Psoas muscle (tissue), 7 donors: ENCODE measurements at regions not wholly inside any gene's neighbourhood (a gene's known extent, or its start where the extent isn't known, plus 50 kb on each side); places are given as distances from the start of the nearest gene placed in this dataset.

ENCODE experiments used
- ATAC-seq, 4 donors: fragments of 200-7000 bp; cut with Tn5 transposase; one replicate each; pipeline ENCODE4 v1.9.1; 2020; ENCODE audit warnings: moderate library complexity in 3 of 4, mild to moderate bottlenecking in 2 of 4
- DNase-seq, 2 donors: peaks; one replicate each; pipeline ENCODE4 v3.0.0-alpha.2; 2020
- H3K27ac ChIP-seq: fragments of 200-600 bp; one replicate; pipeline ENCODE4 v1.8.0; 2022
- H3K27me3 ChIP-seq, 3 donors: fragments of 200-600 bp in 1 of 3; one replicate each; pipeline versions ENCODE4 v1.6.1 to v1.8.0; 2013 to 2022; ENCODE audit warnings: low read length in 2 of 3, mild to moderate bottlenecking in 2 of 3, moderate library complexity in 1 of 3; ENCODE audit not compliant: insufficient read depth in 3 of 3
- H3K36me3 ChIP-seq, 2 donors: fragments of 200-600 bp in 1 of 2; one replicate each; pipeline versions ENCODE4 v1.6.1 to v1.8.0; 2013 to 2022; ENCODE audit warnings: low read depth in 1 of 2, mild to moderate bottlenecking in 1 of 2, moderate library complexity in 1 of 2; ENCODE audit not compliant: insufficient read depth in 1 of 2
- H3K4me1 ChIP-seq: fragments of 200-600 bp; one replicate; pipeline ENCODE4 v1.8.0; 2022
- H3K4me3 ChIP-seq: fragments of 200-600 bp; one replicate; pipeline ENCODE4 v1.8.0; 2022; ENCODE audit warnings: mild to moderate bottlenecking
- H3K9me3 ChIP-seq: fragments of 200-600 bp; one replicate; pipeline ENCODE4 v1.8.0; 2022
- CTCF ChIP-seq: fragments of 200-600 bp; IDR thresholded peaks from one replicate; pipeline ENCODE4 v1.8.0; 2022; ENCODE audit warnings: antibody characterized with exemption
- WGBS, 3 donors: extraction: QIAGEN DNeasy Blood & Tissue Kit; methylation state at CpG; one replicate each; pipeline versions ENCODE4 v1.1.6 to v1.1.7; 2013; 5-methylcytosine and 5-hydroxymethylcytosine counted together
- intact Hi-C, 2 donors: fragments of 100-400 bp; cut with DNase I; formaldehyde crosslinking; loops; one replicate each; pipeline versions ENCODE4 v1.11.0 to v1.14.2; 2022
- donor health status: healthy with polysubstance abuse.
- donor health status: DM: no; HTN: no; CAD: no; lungs with moderate emphysema.
- donor health status: Bipolar disorder and iron deficiency.
- donor health status: healthy.
- donor health status: DM: yes; HTN: yes; CAD: no.
- donor health status: DM: no; HTN: no; CAD: no.
- donor health status: DM: yes; HTN: yes; CAD: no.

DNA sequence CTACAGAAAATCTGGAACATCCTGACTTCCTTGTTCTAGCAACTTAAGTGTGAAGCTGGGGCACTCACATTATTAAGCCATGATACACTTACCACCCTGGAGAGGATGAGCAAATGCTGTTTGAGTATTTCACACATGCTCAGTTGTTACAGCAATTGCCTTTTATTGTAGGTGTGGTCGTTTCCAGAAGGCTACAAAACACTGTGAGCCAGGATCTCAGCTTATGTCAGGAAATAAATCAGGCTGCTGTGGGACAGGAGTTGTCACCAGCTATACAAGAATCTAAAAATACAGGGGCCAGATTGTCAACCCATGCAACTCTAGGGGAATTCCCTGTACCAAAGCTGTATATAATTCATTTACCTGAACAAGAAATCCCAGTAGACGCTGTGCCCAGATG is 273.3 kb upstream of the SP4 start:
- H3K4me3 ChIP-seq, result no peak overlapping the region
- H3K36me3 ChIP-seq, result no peaks in the 10 kb centered on the region
- no peak for ATAC-seq
- TF ChIP-seq CTCF, result no peak
- no peaks in the 10 kb centered on the region for H3K9me3 ChIP-seq
- no peak overlapping the region for H3K27ac ChIP-seq
- WGBS, 3 donors, result 43 to 48% (median 47%) methylated on average over 2 of the region's 2 CpGs
- no peak for DNase-seq
- intact Hi-C loops, result no loop called here
- H3K4me1 ChIP-seq, result no peaks in the 10 kb centered on the region
- H3K27me3 ChIP-seq, result no peaks in the 10 kb centered on the region

DNA sequence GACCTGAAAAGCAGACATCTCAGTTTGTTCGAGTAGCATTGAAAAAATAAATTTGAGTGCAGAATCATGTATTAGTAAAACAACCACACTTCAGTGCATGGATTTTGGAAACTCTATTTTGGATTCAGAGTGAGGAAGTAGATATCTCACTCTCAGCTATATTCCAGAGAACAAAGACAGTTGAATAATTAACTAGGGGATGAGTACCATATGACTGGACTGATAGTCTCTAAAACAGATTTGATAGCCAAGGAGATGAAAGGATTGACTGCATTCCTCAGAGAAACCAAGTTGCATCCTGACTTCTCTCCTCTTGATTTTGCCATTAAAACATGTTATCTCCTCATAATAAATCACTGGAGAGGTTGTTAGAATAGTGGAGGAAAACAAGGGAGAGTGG is 268.4 kb upstream of the SP4 start:
- no peaks in the 10 kb centered on the region for H3K27me3 ChIP-seq
- DNase-seq, result no peak
- no peak for ATAC-seq
- H3K4me1 ChIP-seq, result no peaks in the 10 kb centered on the region
- no peak overlapping the region for H3K27ac ChIP-seq
- H3K9me3 ChIP-seq, result no peaks in the 10 kb centered on the region
- no peak overlapping the region for H3K4me3 ChIP-seq
- no peak for TF ChIP-seq CTCF
- WGBS, 3 donors, result 79 to 83% (median 83%) methylated on average over 1 of the region's 1 CpG
- no peaks in the 10 kb centered on the region for H3K36me3 ChIP-seq
- intact Hi-C loops, result no loop called here

DNA sequence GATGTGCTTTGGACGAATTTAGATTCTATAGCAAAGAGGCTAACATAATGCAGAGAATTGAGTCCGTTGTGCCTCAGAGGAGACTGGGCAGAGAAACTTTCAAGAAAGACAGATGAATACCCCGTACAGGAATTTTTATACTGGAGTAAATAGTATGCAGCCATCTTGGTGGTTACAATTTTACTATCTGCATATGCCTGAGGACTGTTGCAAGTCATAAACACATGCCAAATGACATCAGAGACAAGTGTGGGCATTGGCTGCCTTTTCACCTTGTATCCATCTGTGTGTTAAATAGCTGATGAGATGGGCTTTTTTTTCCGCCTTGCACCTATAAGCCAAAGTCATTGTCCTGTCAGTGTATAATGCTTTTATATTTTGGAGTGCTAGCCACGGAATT is 267.5 kb upstream of the SP4 start:
- 65 to 73% (median 71%) methylated on average over 5 of the region's 5 CpGs for WGBS, 3 donors
- no peak overlapping the region for H3K4me3 ChIP-seq
- H3K36me3 ChIP-seq, result no peaks in the 10 kb centered on the region
- no peak for TF ChIP-seq CTCF
- no peaks in the 10 kb centered on the region for H3K4me1 ChIP-seq
- intact Hi-C loops, result no loop called here
- ATAC-seq (no peak), DNase-seq (no peak)
- H3K27me3 ChIP-seq, result peaks cover 0 to under 1% (median 0%) of the 10 kb centered on the region in 3 donors
- no peaks in the 10 kb centered on the region for H3K9me3 ChIP-seq
- no peak overlapping the region for H3K27ac ChIP-seq

DNA sequence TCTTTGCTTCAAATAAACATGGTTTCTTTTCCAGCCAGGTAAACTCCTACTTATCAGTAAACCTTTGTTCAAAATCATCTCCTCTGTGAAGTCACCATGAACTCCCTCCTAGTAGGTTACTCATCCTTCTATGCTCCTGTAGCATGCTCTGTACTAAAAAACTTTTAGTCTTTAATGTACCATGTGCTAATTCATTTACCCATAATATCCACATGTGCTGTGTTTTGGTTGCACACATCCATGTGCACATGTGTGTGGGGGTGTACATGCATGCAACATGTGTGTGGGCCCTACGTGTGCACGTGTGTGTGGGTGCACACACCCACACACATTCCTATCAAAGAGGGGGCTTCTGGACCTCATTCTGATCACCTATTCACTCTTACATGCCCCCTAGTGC is 259.9 kb upstream of the SP4 start:
- intact Hi-C loops, result no loop called here
- DNase-seq (no peak), ATAC-seq (no peak)
- Histone ChIP-seq H3K36me3 (no peaks in the 10 kb centered on the region), H3K4me1 (no peaks in the 10 kb centered on the region), H3K9me3 (no peaks in the 10 kb centered on the region), H3K27me3 (peaks cover 0 to 51% (median 5%) of the 10 kb centered on the region in 3 donors), H3K27ac (no peak overlapping the region), H3K4me3 (no peak overlapping the region)
- TF ChIP-seq CTCF, result no peak
- 63 to 81% (median 75%) methylated on average over 2 of the region's 2 CpGs for WGBS, 3 donors
